HepG2 (cell line): ENCODE measurements at regions not wholly inside any gene's neighbourhood (a gene's known extent, or its start where the extent isn't known, plus 50 kb on each side); places are given as distances from the start of the nearest gene placed in this dataset.

ENCODE experiments used
- CSRNP1 ChIP-seq: sonication (generic); formaldehyde crosslinking; IDR thresholded peaks from 2 replicates; pipeline ENCODE4 v1.8.1; 2023; ENCODE audit warnings: mild to moderate bottlenecking, missing genetic modification reagents
- DMAP1 ChIP-seq: IDR thresholded peaks from 2 replicates; pipeline ENCODE4 v1.6.1; 2016
- GABPB1 ChIP-seq: IDR thresholded peaks from 2 replicates; pipeline ENCODE4 v1.6.1; 2016; ENCODE audit warnings: mild to moderate bottlenecking, missing genetic modification reagents, moderate library complexity, missing compliant biosample characterization
- KLF13 ChIP-seq: sonication (generic); formaldehyde crosslinking; IDR thresholded peaks from 2 replicates; pipeline ENCODE4 v1.4.0; 2020; ENCODE audit warnings: mild to moderate bottlenecking, missing genetic modification reagents
- PPARG ChIP-seq: conservative IDR thresholded peaks from 2 replicates; pipeline ENCODE4 v1.6.1; 2016; ENCODE audit warnings: missing biosample characterization, missing genetic modification reagents
- SETDB1 ChIP-seq: sonication (generic); formaldehyde crosslinking; IDR thresholded peaks from 2 replicates; pipeline ENCODE4 v1.5.1; 2020; ENCODE audit warnings: missing genetic modification reagents, mild to moderate bottlenecking, borderline replicate concordance
- SP4 ChIP-seq: sonication (generic); formaldehyde crosslinking; IDR thresholded peaks from 2 replicates; pipeline ENCODE4 v1.8.1; 2023; ENCODE audit warnings: mild to moderate bottlenecking, missing genetic modification reagents
- SPEN ChIP-seq: sonication (generic); formaldehyde crosslinking; IDR thresholded peaks from 2 replicates; pipeline ENCODE4 v1.5.1; 2020; ENCODE audit warnings: low read depth, mild to moderate bottlenecking, missing genetic modification reagents
- SRSF1 ChIP-seq: fragments of 200-400 bp; formaldehyde crosslinking; optimal IDR thresholded peaks from 2 replicates; pipeline ENCODE3; 2017; ENCODE audit warnings: mild to moderate bottlenecking, low read depth, low read length, moderate library complexity
- TBX2 ChIP-seq: sonication (generic); formaldehyde crosslinking; IDR thresholded peaks from 2 replicates; pipeline ENCODE4 v1.5.0; 2020; ENCODE audit warnings: missing genetic modification reagents, mild to moderate bottlenecking, borderline replicate concordance
- THAP8 ChIP-seq: sonication (generic); formaldehyde crosslinking; IDR thresholded peaks from 2 replicates; pipeline ENCODE4 v1.5.1; 2020; ENCODE audit warnings: missing genetic modification reagents, mild to moderate bottlenecking, borderline replicate concordance
- YEATS4 ChIP-seq: sonication (generic); formaldehyde crosslinking; IDR thresholded peaks from 2 replicates; pipeline ENCODE4 v1.4.0; 2020; ENCODE audit warnings: missing genetic modification reagents, borderline replicate concordance
- ZBED4 ChIP-seq: sonication (generic); formaldehyde crosslinking; IDR thresholded peaks from 2 replicates; pipeline ENCODE4 v1.4.0; 2020; ENCODE audit warnings: missing genetic modification reagents, borderline replicate concordance
- ZBTB38 ChIP-seq: sonication (generic); formaldehyde crosslinking; IDR thresholded peaks from 2 replicates; pipeline ENCODE4 v1.5.1; 2020; ENCODE audit warnings: mild to moderate bottlenecking, missing genetic modification reagents
- ZMYM2 ChIP-seq: sonication (generic); formaldehyde crosslinking; IDR thresholded peaks from 2 replicates; pipeline ENCODE4 v1.8.0; 2022; ENCODE audit warnings: mild to moderate bottlenecking, missing genetic modification reagents
- ZNF180 ChIP-seq: sonication (generic); formaldehyde crosslinking; IDR thresholded peaks from 2 replicates; pipeline ENCODE4 v1.4.0; 2020; ENCODE audit warnings: low read depth, missing genetic modification reagents, borderline replicate concordance
- ZNF274 ChIP-seq: sonication (generic); formaldehyde crosslinking; IDR thresholded peaks from 2 replicates; pipeline ENCODE4 v1.5.1; 2020; ENCODE audit warnings: mild to moderate bottlenecking, missing genetic modification reagents
- ZNF337 ChIP-seq: sonication (generic); formaldehyde crosslinking; IDR thresholded peaks from 2 replicates; pipeline ENCODE4 v1.5.1; 2020; ENCODE audit warnings: missing genetic modification reagents, low read depth, mild to moderate bottlenecking, borderline replicate concordance
- ZNF501 ChIP-seq: sonication (generic); formaldehyde crosslinking; IDR thresholded peaks from 2 replicates; pipeline ENCODE4 v1.5.1; 2020; ENCODE audit warnings: mild to moderate bottlenecking, moderate library complexity, missing genetic modification reagents
- ZNF607 ChIP-seq: sonication (generic); formaldehyde crosslinking; IDR thresholded peaks from 2 replicates; pipeline ENCODE4 v1.5.1; 2020; ENCODE audit warnings: missing genetic modification reagents, mild to moderate bottlenecking, borderline replicate concordance
- ZNF879 ChIP-seq: sonication (generic); formaldehyde crosslinking; IDR thresholded peaks from 2 replicates; pipeline ENCODE4 v1.8.1; 2023; ENCODE audit warnings: missing genetic modification reagents
- ZXDC ChIP-seq: sonication (generic); formaldehyde crosslinking; IDR thresholded peaks from 2 replicates; pipeline ENCODE4 v1.5.0; 2020; ENCODE audit warnings: mild to moderate bottlenecking, missing genetic modification reagents

- TF ChIP-seq SP4 (CRISPR knock-in tag) (no peak; the same call in 1 of the 2 replicates), TBX2 (CRISPR knock-in tag) (peak; percentile 73), KLF13 (CRISPR knock-in tag) (no peak), GABPB1 (CRISPR knock-in tag) (no peak), SPEN (CRISPR knock-in tag) (0 out of 2 replicates have a peak, but pooled peaks have one; percentile 30), ZNF337 (CRISPR knock-in tag) (no peak), YEATS4 (CRISPR knock-in tag) (no peak), THAP8 (no peak), ZNF274 (no peak), ZNF501 (CRISPR knock-in tag) (no peak), ZNF180 (CRISPR knock-in tag) (no peak), ZXDC (CRISPR knock-in tag) (peak; percentile 52; the same call in 1 of the 2 replicates), ZNF607 (CRISPR knock-in tag) (no peak), PPARG (CRISPR knock-in tag) (0 out of 2 replicates have a peak, but pooled peaks have one; percentile 27), ZMYM2 (CRISPR knock-in tag) (no peak), SETDB1 (CRISPR knock-in tag) (no peak), ZBED4 (CRISPR knock-in tag) (no peak), ZNF879 (CRISPR knock-in tag) (no peak), SRSF1 (no peak), DMAP1 (0 out of 2 replicates have a peak, but pooled peaks have one; percentile 44), CSRNP1 (no peak), ZBTB38 (no peak)
These were observed 76.9 kb upstream of the NEURL1B start (continued) for GRCh38 chr5:172564188-172564587.
